ENCODE measurements at regions not wholly inside any gene's neighbourhood (a gene's known extent, or its start where the extent isn't known, plus 50 kb on each side); places are given as distances from the start of the nearest gene placed in this dataset.
"Not testable (repeated sequence)": the region's sequence is repeated elsewhere in the genome, so short reads cannot be mapped to it uniquely, and the experiment has no call there.

- H3K27ac Mint-ChIP-seq; H3K27me3 Mint-ChIP-seq (ENCODE audit: low read depth in 3 of 3); H3K9me3 Mint-ChIP-seq; DNase-seq; H3K36me3 Mint-ChIP-seq; H3K4me3 Mint-ChIP-seq: not testable (repeated sequence)
- H3K4me1 Mint-ChIP-seq: peaks cover 16 to 23% of the 10 kb centered on the region in 2 donors
Observed at GRCh38 chr1:148377045-148377444, 106.1 kb downstream of the PPIAL4G start.

- peak overlapping the region; percentile 59 to 96 (median 74) for H3K27ac Mint-ChIP-seq
- peaks cover 0 to 7% (median 0%) of the 10 kb centered on the region in 3 donors for H3K27me3 Mint-ChIP-seq (ENCODE audit: low read depth in 3 of 3)
- H3K4me3 Mint-ChIP-seq: peak overlapping the region in 3 of 5 donors; percentile 6 to 25 (median 18)
- DNase-seq: no peak
- no peaks in the 10 kb centered on the region for H3K9me3 Mint-ChIP-seq
- H3K4me1 Mint-ChIP-seq: peaks cover 26 to 31% of the 10 kb centered on the region in 2 donors
- H3K36me3 Mint-ChIP-seq: no peaks in the 10 kb centered on the region
Observed at GRCh38 chr1:148374101-148374500, 109.0 kb downstream of the PPIAL4G start.

GRCh38 chr1:148373192-148373925 lies 109.7 kb downstream of the PPIAL4G start:
- Mint-ChIP-seq H3K36me3 (no peaks in the 10 kb centered on the region), H3K4me3 (peak overlapping the region; percentile 54 to 88 (median 79)), H3K27ac (peak overlapping the region; percentile 89 to 97 (median 94)), H3K27me3 (ENCODE audit: low read depth in 3 of 3) (peaks cover 0 to 7% (median 0%) of the 10 kb centered on the region in 3 donors), H3K4me1 (peaks cover 26 to 31% of the 10 kb centered on the region in 2 donors), H3K9me3 (no peaks in the 10 kb centered on the region)
- peak in 1 of 3 donors; percentile 30 for DNase-seq

- Mint-ChIP-seq H3K27ac (peak overlapping the region; percentile 89 to 97 (median 94)), H3K4me1 (peaks cover 26 to 31% of the 10 kb centered on the region in 2 donors), H3K9me3 (no peaks in the 10 kb centered on the region), H3K4me3 (peak overlapping the region; percentile 54 to 88 (median 79)), H3K27me3 (ENCODE audit: low read depth in 3 of 3) (peaks cover 0 to 7% (median 0%) of the 10 kb centered on the region in 3 donors), H3K36me3 (no peaks in the 10 kb centered on the region)
- peak; percentile 41 to 57 (median 51) for DNase-seq
Observed at GRCh38 chr1:148372731-148373130, 110.4 kb downstream of the PPIAL4G start.

GRCh38 chr1:148372051-148372726 lies 110.9 kb downstream of the PPIAL4G start:
- Mint-ChIP-seq H3K27ac (peak overlapping the region; percentile 89 to 97 (median 94)), H3K4me1 (peaks cover 26 to 31% of the 10 kb centered on the region in 2 donors), H3K4me3 (peak overlapping the region; percentile 63 to 88 (median 79))
- H3K36me3 Mint-ChIP-seq; H3K9me3 Mint-ChIP-seq; H3K27me3 Mint-ChIP-seq (ENCODE audit: low read depth in 3 of 3); DNase-seq: not testable (repeated sequence)

GRCh38 chr1:148371551-148371994 lies 111.5 kb downstream of the PPIAL4G start:
- Mint-ChIP-seq H3K4me3 (peak overlapping the region; percentile 33 to 74 (median 69)), H3K27ac (peak overlapping the region; percentile 89 to 97 (median 94)), H3K4me1 (peaks cover 30 to 31% of the 10 kb centered on the region in 2 donors)
- H3K27me3 Mint-ChIP-seq (ENCODE audit: low read depth in 3 of 3); H3K9me3 Mint-ChIP-seq; H3K36me3 Mint-ChIP-seq: not testable (repeated sequence)
- DNase-seq: peak; percentile 65 to 75 (median 70)

- H3K36me3 Mint-ChIP-seq, H3K4me3 Mint-ChIP-seq: not testable (repeated sequence)
- H3K27ac Mint-ChIP-seq: peak overlapping the region in 1 of 6 donors; percentile 18
Observed at GRCh38 chr1:148370661-148371060, 112.4 kb downstream of the PPIAL4G start.

GRCh38 chr1:148367596-148367995 lies 115.5 kb downstream of the PPIAL4G start:
- peaks cover 0 to 9% (median 6%) of the 10 kb centered on the region in 3 donors for H3K27me3 Mint-ChIP-seq (ENCODE audit: low read depth in 3 of 3)
- H3K36me3 Mint-ChIP-seq: peaks cover 0 to 7% (median 0%) of the 10 kb centered on the region in 3 donors
- no peaks in the 10 kb centered on the region for H3K9me3 Mint-ChIP-seq
- no peak for DNase-seq
- H3K27ac Mint-ChIP-seq: no peak overlapping the region
- H3K4me3 Mint-ChIP-seq: no peak overlapping the region
- peaks cover 29 to 40% of the 10 kb centered on the region in 2 donors for H3K4me1 Mint-ChIP-seq

More at GRCh38 chr1:148370661-148371060, 112.4 kb downstream of the PPIAL4G start:
- H3K4me1 Mint-ChIP-seq: peaks cover 34 to 35% of the 10 kb centered on the region in 2 donors
- not testable (repeated sequence) for DNase-seq; H3K27me3 Mint-ChIP-seq (ENCODE audit: low read depth in 3 of 3); H3K9me3 Mint-ChIP-seq

- not testable (repeated sequence) for H3K4me3 Mint-ChIP-seq, H3K36me3 Mint-ChIP-seq, DNase-seq, H3K9me3 Mint-ChIP-seq, H3K27ac Mint-ChIP-seq
- peaks cover 7 to 10% (median 7%) of the 10 kb centered on the region in 3 donors for H3K27me3 Mint-ChIP-seq (ENCODE audit: low read depth in 3 of 3)
- H3K4me1 Mint-ChIP-seq: peaks cover 29 to 40% of the 10 kb centered on the region in 2 donors
Observed at GRCh38 chr1:148366136-148366753, 116.9 kb downstream of the PPIAL4G start.

GRCh38 chr1:148365151-148365550 lies 118.0 kb downstream of the PPIAL4G start:
- H3K36me3 Mint-ChIP-seq, DNase-seq, H3K9me3 Mint-ChIP-seq, H3K4me3 Mint-ChIP-seq, H3K27ac Mint-ChIP-seq: not testable (repeated sequence)
- H3K4me1 Mint-ChIP-seq: peaks cover 30 to 41% of the 10 kb centered on the region in 2 donors
- peaks cover 8 to 17% (median 10%) of the 10 kb centered on the region in 3 donors for H3K27me3 Mint-ChIP-seq (ENCODE audit: low read depth in 3 of 3)

- H3K4me3 Mint-ChIP-seq, H3K36me3 Mint-ChIP-seq, DNase-seq, H3K9me3 Mint-ChIP-seq, H3K27ac Mint-ChIP-seq: not testable (repeated sequence)
- peaks cover 30 to 41% of the 10 kb centered on the region in 2 donors for H3K4me1 Mint-ChIP-seq
- H3K27me3 Mint-ChIP-seq (ENCODE audit: low read depth in 3 of 3): peaks cover 8 to 19% (median 11%) of the 10 kb centered on the region in 3 donors
Observed at GRCh38 chr1:148363979-148364378, 119.1 kb downstream of the PPIAL4G start.

- Mint-ChIP-seq H3K9me3 (no peaks in the 10 kb centered on the region), H3K36me3 (peaks cover 0 to 7% (median 0%) of the 10 kb centered on the region in 3 donors), H3K4me3 (peak overlapping the region in 4 of 5 donors; percentile 16 to 93 (median 85)), H3K27ac (no peak overlapping the region), H3K27me3 (ENCODE audit: low read depth in 3 of 3) (peaks cover 8 to 19% (median 12%) of the 10 kb centered on the region in 3 donors), H3K4me1 (peaks cover 30 to 41% of the 10 kb centered on the region in 2 donors)
- no peak for DNase-seq
Observed at GRCh38 chr1:148363439-148363810, 119.7 kb downstream of the PPIAL4G start.

- Mint-ChIP-seq H3K27me3 (ENCODE audit: low read depth in 3 of 3) (peaks cover 8 to 19% (median 14%) of the 10 kb centered on the region in 3 donors), H3K9me3 (no peaks in the 10 kb centered on the region), H3K4me1 (peaks cover 30 to 41% of the 10 kb centered on the region in 2 donors), H3K27ac (peak overlapping the region in 1 of 6 donors; percentile 19), H3K4me3 (peak overlapping the region; percentile 16 to 93 (median 82)), H3K36me3 (peaks cover 0 to 7% (median 0%) of the 10 kb centered on the region in 3 donors)
- DNase-seq: no peak
Observed at GRCh38 chr1:148362626-148363438, 120.3 kb downstream of the PPIAL4G start.

Data from immature natural killer cell (primary cell).